SK-MEL-5 (cell line): ENCODE measurements at regions not wholly inside any gene's neighbourhood (a gene's known extent, or its start where the extent isn't known, plus 50 kb on each side); places are given as distances from the start of the nearest gene placed in this dataset.
"Not testable (repeated sequence)": the region's sequence is repeated elsewhere in the genome, so short reads cannot be mapped to it uniquely, and the experiment has no call there.

Experiments used
- DNase-seq: peaks from one replicate; pipeline ENCODE4 v3.0.0-alpha.2; 2016; ENCODE audit warnings: low read depth, low spot score
- in situ Hi-C: cut with HindIII; loops from 2 replicates; pipeline ENCODE4 v1.10.0; 2016; ENCODE audit warnings: low sequenced_read_pairs, high pct_unique_total_duplicates, low pct_unique_long_range_greater_than_20kb

- DNase-seq, result no peak
- in situ Hi-C loops, result no loop called here
Measured at GRCh38 chr20:4322499-4322898, 73.4 kb upstream of the ADRA1D start.

DNA sequence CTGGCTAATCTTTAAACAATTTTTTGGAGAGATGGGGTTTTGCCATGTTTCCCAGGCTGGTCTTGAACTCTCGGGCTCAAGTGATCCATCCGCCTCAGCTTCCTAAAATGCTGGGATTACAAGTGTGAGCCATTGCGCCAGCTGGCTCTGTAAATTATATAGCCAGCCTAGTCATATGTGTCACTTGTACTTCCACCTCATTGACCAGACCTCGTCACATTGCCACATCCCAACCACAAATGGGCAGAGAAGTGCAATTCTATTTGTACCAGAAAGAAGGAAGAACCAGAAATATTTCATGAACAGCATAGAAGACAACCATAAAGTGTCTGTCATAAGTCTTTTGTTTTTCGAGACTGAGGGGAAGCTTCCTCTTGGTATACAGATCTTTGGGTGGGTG is 71.2 kb upstream of the ADRA1D start:
- DNase-seq, result no peak
- in situ Hi-C loops, result no loop called here

GRCh38 chr20:4318891-4319290 is 69.8 kb upstream of the ADRA1D start:
- in situ Hi-C loops, result no loop called here
- DNase-seq, result no peak

DNA sequence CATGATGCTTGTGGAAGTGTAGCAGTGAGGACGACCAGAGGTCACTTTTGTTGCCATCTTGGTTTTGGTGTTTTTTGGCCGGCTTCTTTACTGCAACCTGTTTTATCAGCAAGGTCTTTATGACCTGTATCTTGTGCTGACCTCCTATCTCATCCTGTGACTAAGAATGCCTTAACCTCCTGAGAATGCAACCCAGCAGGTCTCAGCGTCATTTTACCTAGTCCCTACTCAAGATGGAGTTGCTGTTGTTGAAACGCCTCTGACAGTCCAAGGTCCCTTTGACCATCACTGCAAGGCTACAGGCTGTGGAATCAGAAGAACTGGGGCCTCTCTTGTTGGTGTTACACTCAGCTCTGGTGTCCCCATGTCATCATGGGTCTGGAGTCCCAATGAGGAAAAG is 61.5 kb upstream of the ADRA1D start:
- in situ Hi-C loops, DNase-seq: not testable (repeated sequence)

GRCh38 chr20:4306206-4306605 is 57.1 kb upstream of the ADRA1D start:
- DNase-seq, result no peak
- in situ Hi-C loops, result no loop called here

DNA sequence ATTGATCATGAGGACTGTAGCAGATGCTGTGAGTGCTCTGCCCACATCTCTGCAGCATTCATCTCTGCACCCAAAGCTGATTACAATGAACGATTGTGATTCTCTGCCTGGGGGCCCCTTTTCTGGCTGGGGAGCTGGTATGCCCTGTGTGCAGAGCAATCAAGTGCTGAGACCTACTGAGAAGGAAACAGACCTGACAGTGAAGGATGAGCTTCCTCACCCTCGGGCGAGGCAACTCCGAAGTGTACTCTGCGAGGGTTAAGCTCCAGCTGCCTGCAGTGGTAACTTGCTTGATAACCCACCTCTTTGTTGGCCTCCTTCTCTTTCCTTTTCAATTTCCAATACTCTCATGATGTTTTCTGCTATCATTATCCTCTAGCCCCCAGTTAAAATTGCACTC is 56.0 kb upstream of the ADRA1D start:
- in situ Hi-C loops, result no loop called here
- peak; percentile 12 for DNase-seq

DNA sequence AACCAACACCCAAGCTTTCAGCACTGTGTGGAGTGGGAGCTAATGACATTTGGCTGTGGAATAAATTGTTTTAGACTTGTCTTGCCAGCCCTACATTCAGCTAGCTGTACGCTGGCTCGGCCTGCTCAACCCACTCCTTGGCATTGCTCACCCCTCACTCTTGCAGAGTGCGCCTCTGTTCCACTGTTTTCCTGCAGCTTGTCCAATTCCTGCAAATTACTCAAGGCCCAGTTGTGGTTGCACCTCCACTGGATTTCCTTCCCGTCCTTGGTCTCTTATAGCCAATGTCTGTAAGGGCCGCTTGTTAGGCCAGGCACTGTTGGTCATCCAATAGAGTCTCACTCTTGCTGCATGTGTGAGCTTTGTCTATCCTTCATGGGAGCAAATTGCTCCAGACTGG is 55.5 kb upstream of the ADRA1D start:
- in situ Hi-C loops, result no loop called here
- DNase-seq, result no peak

DNA sequence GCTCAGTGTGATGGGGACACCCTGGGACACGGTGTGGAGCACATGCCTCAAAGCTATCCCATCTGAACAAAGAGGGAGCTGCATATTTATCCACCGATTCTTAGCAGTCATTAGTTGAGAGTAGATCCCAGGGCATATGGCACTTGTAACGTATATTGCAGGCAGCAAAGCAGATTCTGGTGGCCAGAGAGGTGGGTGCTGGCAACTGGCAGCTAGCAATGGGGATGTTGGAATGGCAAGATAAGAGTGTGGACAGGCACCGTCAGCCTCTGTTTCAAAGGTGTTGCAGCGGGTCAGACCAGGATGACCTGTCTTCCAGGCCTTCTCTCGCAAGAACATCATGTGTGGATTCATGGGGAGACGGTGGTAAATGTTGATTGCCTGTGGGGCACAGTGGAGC is 54.0 kb upstream of the ADRA1D start:
- DNase-seq, result no peak
- in situ Hi-C loops, result no loop called here

DNA sequence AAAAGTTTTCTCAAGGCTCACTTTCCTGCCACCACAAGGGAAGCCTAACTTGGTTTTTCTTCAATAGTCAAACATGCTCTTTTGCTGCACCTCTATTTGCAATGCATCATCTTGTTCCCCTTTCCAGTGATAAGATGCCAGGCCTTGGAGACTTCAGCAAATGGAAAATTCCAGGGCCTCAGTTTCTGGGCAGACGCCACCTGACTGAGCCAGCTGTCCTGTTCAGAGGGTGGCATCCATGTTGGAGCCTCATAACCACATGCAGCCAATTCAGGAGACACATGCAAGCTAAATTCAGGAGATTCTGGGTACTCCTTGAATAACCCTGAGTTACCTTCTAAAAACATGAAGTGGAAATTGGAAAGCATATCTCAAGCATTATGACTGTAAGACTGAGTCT is 51.8 kb upstream of the ADRA1D start:
- no peak for DNase-seq
- in situ Hi-C loops, result no loop called here

GRCh38 chr20:4300401-4300800 is 51.3 kb upstream of the ADRA1D start:
- no peak for DNase-seq
- in situ Hi-C loops, result no loop called here

DNA sequence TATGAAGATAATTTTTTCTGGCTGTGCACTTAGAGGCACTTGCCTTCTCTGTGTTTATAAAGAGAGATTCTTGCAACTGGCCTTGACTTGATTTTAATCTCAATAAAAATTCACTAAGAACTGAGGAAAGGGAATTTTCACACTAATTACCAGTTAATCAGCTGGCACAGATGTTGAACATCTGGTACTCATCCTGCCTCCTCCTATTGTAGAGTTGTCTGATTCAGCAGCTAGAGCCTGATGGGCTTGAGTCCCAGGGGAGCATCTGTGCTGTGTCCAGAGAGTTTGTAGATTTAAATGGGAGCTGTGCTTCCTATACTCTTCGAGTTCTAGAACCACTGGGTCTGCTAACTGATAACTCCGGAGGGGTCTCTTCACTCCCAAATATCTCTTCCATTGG is 50.7 kb upstream of the ADRA1D start:
- no peak for DNase-seq
- in situ Hi-C loops, result no loop called here

DNA sequence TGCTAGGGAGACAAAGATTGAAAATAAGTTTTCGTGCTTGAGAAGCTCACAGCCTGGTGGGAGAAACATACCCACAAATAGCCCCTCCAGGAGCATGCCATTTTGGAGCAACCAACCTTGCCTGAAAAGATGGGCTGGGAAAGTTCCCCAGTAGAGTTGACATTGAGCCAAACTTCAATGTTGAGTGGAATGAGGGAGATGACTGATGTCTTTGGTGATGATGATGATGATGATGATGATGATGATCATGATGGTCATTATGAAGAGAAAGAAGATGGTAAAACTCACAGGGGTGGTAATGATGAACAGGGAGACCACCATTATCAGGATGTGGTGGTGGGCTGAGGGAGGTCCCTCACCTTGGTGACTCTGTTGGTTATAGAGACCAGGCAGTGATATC is 50.1 kb upstream of the ADRA1D start:
- in situ Hi-C loops, result no loop called here
- DNase-seq, result no peak
